ENCODE measurements at regions not wholly inside any gene's neighbourhood (a gene's known extent, or its start where the extent isn't known, plus 50 kb on each side); places are given as distances from the start of the nearest gene placed in this dataset.

DNA sequence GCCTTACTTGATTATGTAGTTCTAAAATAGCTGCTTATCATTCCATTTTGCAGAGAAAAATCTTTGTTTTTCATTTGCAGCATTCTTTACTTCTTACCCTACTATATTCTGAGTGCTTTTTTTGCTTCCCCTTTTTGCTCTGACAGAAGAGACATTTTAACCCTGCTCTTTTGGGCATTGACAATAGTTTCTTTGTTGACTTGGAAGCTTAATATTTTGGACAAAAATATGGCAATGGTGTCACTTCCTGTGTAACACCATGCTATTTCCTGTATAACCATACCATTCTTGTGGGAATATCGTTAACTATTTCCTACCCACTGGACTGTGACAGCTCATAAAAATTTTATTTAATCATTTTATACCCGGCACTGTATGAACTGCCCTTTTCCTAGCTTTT is 747.1 kb downstream of the CDH8 start:
- H2AFZ ChIP-seq (ENCODE audit: low read depth, low read length), result no peak overlapping the region
- POLR2A ChIA-PET, result no interaction called here
- ATAC-seq (no peak), DNase-seq (ENCODE audit: extremely low read depth in 1 of 4, low spot score in 3 of 4) (no peak), FAIRE-seq (no peak)
- H3K27me3 ChIP-seq (ENCODE audit: control insufficient read depth in 2 of 2, insufficient read depth in 2 of 2, low read length in 2 of 2), result no peaks in the 10 kb centered on the region
- H3K36me3 ChIP-seq (ENCODE audit: control insufficient read depth, insufficient read depth, low read length), result no peaks in the 10 kb centered on the region
- no peaks in the 10 kb centered on the region for H3K79me2 ChIP-seq (ENCODE audit: control insufficient read depth, insufficient read depth, low read length)
- no peak overlapping the region for H3K9ac ChIP-seq (ENCODE audit: insufficient read depth in 1 of 2, low read depth in 2 of 2, low read length in 2 of 2)
- CTCF ChIA-PET (ENCODE audit: low intra/inter-chr PET ratio), result no interaction called here
- no peaks in the 10 kb centered on the region for H4K20me1 ChIP-seq (replicated peaks; ENCODE audit: control insufficient read depth, insufficient read depth, low read length)
- BruUV-seq (replicated peaks), result no TSS peak
- H3K27ac ChIP-seq (ENCODE audit: extremely low read depth, low read depth, low read length), result no peak overlapping the region
- WGBS (ENCODE audit: insufficient coverage, low coverage, missing lambda C conversion rate), result 0% methylated on average over 2 of the region's 2 CpGs
- TF ChIP-seq YY1 (IDR thresholded peaks at IDR 0.05; ENCODE audit: borderline replicate concordance in 1 of 3, control insufficient read depth in 1 of 3, extremely low read depth in 1 of 3, insufficient read depth in 3 of 3, insufficient read length in 1 of 3, insufficient replicate concordance in 2 of 3, low read depth in 1 of 3, low read length in 2 of 3) (no peak), HNRNPK (IDR thresholded peaks at IDR 0.05; ENCODE audit: low read depth, low read length, poor library complexity, severe bottlenecking) (no peak), FUS (optimal IDR thresholded peaks at IDR 0.05; ENCODE audit: low read depth, low read length) (no peak)
- TF ChIP-seq, protein P1, sequence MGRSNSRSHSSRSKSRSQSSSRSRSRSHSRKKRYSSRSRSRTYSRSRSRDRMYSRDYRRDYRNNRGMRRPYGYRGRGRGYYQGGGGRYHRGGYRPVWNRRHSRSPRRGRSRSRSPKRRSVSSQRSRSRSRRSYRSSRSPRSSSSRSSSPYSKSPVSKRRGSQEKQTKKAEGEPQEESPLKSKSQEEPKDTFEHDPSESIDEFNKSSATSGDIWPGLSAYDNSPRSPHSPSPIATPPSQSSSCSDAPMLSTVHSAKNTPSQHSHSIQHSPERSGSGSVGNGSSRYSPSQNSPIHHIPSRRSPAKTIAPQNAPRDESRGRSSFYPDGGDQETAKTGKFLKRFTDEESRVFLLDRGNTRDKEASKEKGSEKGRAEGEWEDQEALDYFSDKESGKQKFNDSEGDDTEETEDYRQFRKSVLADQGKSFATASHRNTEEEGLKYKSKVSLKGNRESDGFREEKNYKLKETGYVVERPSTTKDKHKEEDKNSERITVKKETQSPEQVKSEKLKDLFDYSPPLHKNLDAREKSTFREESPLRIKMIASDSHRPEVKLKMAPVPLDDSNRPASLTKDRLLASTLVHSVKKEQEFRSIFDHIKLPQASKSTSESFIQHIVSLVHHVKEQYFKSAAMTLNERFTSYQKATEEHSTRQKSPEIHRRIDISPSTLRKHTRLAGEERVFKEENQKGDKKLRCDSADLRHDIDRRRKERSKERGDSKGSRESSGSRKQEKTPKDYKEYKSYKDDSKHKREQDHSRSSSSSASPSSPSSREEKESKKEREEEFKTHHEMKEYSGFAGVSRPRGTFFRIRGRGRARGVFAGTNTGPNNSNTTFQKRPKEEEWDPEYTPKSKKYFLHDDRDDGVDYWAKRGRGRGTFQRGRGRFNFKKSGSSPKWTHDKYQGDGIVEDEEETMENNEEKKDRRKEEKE (IDR thresholded peaks at IDR 0.05; ENCODE audit: borderline replicate concordance in 1 of 2, control insufficient read depth in 1 of 2, low read depth in 2 of 2, low read length in 1 of 2), result no peak
- TF ChIP-seq, protein P2, sequence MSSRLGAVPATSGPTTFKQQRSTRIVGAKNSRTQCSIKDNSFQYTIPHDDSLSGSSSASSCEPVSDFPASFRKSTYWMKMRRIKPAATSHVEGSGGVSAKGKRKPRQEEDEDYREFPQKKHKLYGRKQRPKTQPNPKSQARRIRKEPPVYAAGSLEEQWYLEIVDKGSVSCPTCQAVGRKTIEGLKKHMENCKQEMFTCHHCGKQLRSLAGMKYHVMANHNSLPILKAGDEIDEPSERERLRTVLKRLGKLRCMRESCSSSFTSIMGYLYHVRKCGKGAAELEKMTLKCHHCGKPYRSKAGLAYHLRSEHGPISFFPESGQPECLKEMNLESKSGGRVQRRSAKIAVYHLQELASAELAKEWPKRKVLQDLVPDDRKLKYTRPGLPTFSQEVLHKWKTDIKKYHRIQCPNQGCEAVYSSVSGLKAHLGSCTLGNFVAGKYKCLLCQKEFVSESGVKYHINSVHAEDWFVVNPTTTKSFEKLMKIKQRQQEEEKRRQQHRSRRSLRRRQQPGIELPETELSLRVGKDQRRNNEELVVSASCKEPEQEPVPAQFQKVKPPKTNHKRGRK (tag; IDR thresholded peaks at IDR 0.05), result no peak
- TF ChIP-seq, protein P3, sequence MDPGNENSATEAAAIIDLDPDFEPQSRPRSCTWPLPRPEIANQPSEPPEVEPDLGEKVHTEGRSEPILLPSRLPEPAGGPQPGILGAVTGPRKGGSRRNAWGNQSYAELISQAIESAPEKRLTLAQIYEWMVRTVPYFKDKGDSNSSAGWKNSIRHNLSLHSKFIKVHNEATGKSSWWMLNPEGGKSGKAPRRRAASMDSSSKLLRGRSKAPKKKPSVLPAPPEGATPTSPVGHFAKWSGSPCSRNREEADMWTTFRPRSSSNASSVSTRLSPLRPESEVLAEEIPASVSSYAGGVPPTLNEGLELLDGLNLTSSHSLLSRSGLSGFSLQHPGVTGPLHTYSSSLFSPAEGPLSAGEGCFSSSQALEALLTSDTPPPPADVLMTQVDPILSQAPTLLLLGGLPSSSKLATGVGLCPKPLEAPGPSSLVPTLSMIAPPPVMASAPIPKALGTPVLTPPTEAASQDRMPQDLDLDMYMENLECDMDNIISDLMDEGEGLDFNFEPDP (CRISPR knock-in tag; IDR thresholded peaks at IDR 0.05), result no peak
- in situ Hi-C loops (cut with MboI) (no loop called here), intact Hi-C loops (cut with micrococcal nuclease) (no loop called here)
- no peak overlapping the region for H3K4me3 ChIP-seq
- H3K9me3 ChIP-seq (replicated peaks; ENCODE audit: control insufficient read depth, insufficient read depth, low read depth, low read length), result no peaks in the 10 kb centered on the region
- no peaks in the 10 kb centered on the region for H3K4me1 ChIP-seq (replicated peaks in 1 of 2; ENCODE audit: control insufficient read depth in 2 of 2, insufficient read depth in 2 of 2, low read length in 2 of 2)
- no peak overlapping the region for H3K4me2 ChIP-seq (ENCODE audit: insufficient read depth, low read length)
- H3K9me1 ChIP-seq (ENCODE audit: control insufficient read depth, insufficient read depth, low read length), result no peaks in the 10 kb centered on the region
